ENCODE measurements at regions not wholly inside any gene's neighbourhood (a gene's known extent, or its start where the extent isn't known, plus 50 kb on each side); places are given as distances from the start of the nearest gene placed in this dataset.

DNA sequence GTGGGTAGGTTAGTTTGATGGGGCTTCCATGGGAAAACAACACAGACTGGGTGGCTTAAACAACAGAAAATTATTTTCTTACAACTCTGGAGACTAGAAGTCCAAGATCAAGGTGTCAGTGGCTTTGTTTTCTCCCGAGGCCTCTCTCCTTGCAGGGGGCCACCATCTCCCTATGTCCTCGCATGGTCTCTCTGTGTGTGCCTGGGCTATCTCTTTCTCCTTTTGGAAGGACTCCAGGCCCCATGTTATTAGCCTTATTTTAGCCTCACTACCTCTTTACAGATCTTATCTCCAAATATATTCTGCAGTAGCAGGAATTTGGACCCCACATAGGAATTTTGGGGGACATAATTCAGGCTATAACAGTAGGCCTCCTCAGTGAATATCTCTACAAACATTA lies 372.7 kb upstream of the FAT3 start:
- WGBS (ENCODE audit: low lambda C conversion rate) = 54% methylated on average over 2 of the region's 2 CpGs

DNA sequence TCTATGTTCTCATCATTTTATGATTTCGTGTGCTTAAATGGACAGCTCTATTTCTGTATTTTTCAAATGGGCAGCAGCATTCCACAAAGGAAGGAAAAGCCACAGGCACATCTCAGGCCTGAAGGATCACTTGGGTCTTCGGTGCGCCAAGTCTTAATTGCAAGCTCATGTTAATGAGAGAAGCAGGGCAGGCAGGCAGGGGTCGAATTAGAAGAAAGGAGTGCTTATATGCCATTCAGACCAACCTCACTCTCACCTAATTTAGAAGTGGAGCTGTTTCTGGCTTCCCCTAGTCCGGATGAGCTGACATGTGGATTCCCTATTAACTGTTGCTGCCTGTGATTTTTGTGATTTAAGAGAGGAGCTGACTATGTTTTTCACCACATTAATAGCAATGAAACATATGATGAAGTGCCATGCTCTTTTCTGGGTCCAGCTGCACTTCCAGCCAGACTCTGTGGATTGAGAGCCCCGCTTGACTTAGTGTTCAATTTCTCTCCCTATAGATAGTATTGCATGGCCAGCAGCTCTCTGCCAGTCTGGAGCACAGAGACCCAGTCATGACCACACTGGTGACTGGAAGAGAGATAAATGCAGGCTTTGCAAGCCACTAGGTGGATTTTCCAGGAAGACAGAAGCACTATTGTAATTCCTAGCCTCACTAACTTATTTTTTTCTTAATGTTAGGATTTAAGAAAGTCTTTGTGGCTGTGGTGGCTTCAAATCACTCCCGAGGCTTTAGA lies 373.9 kb upstream of the FAT3 start:
- Histone ChIP-seq H3K9ac (no peak overlapping the region), H3K79me2 (ENCODE audit: insufficient read depth) (no peaks in the 10 kb centered on the region), H3K36me3 (replicated peaks in 1 of 2; ENCODE audit: control insufficient read depth in 1 of 2, insufficient read depth in 2 of 2, low read length in 1 of 2) (no peaks in the 10 kb centered on the region), H3K9me3 (no peaks in the 10 kb centered on the region), H3K4me3 (ENCODE audit: low read depth in 2 of 2, low read length in 1 of 2) (no peak overlapping the region), H3K4me1 (ENCODE audit: control insufficient read depth in 1 of 2, insufficient read depth in 2 of 2, low read depth in 1 of 2, low read length in 1 of 2) (no peaks in the 10 kb centered on the region; a peak in 1 of 4 replicates), H3K27ac (ENCODE audit: low read depth in 2 of 2, low read length in 1 of 2) (no peak overlapping the region), H3K27me3 (ENCODE audit: insufficient read depth) (no peaks in the 10 kb centered on the region), H3K9me2 (no peaks in the 10 kb centered on the region), H4K20me1 (ENCODE audit: insufficient read depth) (no peaks in the 10 kb centered on the region), H2AFZ (ENCODE audit: low read depth) (no peak overlapping the region), H3K4me2 (no peak overlapping the region), H3F3A (replicated peaks; ENCODE audit: insufficient read depth) (no peaks in the 10 kb centered on the region)
- no peak for DNase-seq
- ChIA-PET CTCF (interaction anchor here (0.9 to 1.1 kb wide), 2 partner anchors 13 to 25 kb away, joined by 3 read pairs; no protein-coding TSS in a partner anchor), POLR2A (no interaction called here)
- WGBS (ENCODE audit: low lambda C conversion rate) = 72% methylated on average over 7 of the region's 7 CpGs
- TF ChIP-seq, protein P1, sequence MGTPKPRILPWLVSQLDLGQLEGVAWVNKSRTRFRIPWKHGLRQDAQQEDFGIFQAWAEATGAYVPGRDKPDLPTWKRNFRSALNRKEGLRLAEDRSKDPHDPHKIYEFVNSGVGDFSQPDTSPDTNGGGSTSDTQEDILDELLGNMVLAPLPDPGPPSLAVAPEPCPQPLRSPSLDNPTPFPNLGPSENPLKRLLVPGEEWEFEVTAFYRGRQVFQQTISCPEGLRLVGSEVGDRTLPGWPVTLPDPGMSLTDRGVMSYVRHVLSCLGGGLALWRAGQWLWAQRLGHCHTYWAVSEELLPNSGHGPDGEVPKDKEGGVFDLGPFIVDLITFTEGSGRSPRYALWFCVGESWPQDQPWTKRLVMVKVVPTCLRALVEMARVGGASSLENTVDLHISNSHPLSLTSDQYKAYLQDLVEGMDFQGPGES (IDR thresholded peaks at IDR 0.05; ENCODE audit: low read depth, low read length) = no peak
- TF ChIP-seq, protein P2, sequence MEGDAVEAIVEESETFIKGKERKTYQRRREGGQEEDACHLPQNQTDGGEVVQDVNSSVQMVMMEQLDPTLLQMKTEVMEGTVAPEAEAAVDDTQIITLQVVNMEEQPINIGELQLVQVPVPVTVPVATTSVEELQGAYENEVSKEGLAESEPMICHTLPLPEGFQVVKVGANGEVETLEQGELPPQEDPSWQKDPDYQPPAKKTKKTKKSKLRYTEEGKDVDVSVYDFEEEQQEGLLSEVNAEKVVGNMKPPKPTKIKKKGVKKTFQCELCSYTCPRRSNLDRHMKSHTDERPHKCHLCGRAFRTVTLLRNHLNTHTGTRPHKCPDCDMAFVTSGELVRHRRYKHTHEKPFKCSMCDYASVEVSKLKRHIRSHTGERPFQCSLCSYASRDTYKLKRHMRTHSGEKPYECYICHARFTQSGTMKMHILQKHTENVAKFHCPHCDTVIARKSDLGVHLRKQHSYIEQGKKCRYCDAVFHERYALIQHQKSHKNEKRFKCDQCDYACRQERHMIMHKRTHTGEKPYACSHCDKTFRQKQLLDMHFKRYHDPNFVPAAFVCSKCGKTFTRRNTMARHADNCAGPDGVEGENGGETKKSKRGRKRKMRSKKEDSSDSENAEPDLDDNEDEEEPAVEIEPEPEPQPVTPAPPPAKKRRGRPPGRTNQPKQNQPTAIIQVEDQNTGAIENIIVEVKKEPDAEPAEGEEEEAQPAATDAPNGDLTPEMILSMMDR (IDR thresholded peaks at IDR 0.05) = no peak
- TF ChIP-seq, protein P3, sequence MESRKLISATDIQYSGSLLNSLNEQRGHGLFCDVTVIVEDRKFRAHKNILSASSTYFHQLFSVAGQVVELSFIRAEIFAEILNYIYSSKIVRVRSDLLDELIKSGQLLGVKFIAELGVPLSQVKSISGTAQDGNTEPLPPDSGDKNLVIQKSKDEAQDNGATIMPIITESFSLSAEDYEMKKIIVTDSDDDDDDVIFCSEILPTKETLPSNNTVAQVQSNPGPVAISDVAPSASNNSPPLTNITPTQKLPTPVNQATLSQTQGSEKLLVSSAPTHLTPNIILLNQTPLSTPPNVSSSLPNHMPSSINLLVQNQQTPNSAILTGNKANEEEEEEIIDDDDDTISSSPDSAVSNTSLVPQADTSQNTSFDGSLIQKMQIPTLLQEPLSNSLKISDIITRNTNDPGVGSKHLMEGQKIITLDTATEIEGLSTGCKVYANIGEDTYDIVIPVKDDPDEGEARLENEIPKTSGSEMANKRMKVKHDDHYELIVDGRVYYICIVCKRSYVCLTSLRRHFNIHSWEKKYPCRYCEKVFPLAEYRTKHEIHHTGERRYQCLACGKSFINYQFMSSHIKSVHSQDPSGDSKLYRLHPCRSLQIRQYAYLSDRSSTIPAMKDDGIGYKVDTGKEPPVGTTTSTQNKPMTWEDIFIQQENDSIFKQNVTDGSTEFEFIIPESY (IDR thresholded peaks at IDR 0.05; ENCODE audit: borderline replicate concordance, low read depth) = no peak
- TF ChIP-seq TCF12 (IDR thresholded peaks at IDR 0.05) (no peak), ELF1 (IDR thresholded peaks at IDR 0.05) (no peak), MXI1 (IDR thresholded peaks at IDR 0.05; ENCODE audit: low read depth, low read length) (no peak), SMC3 (IDR thresholded peaks at IDR 0.05; ENCODE audit: low read depth, low read length) (no peak), RXRA (IDR thresholded peaks at IDR 0.05; ENCODE audit: borderline replicate concordance, low read depth) (no peak), GATA2 (CRISPR knock-in tag; IDR thresholded peaks at IDR 0.05) (no peak)
- TF ChIP-seq, protein P4, sequence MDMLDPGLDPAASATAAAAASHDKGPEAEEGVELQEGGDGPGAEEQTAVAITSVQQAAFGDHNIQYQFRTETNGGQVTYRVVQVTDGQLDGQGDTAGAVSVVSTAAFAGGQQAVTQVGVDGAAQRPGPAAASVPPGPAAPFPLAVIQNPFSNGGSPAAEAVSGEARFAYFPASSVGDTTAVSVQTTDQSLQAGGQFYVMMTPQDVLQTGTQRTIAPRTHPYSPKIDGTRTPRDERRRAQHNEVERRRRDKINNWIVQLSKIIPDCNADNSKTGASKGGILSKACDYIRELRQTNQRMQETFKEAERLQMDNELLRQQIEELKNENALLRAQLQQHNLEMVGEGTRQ (IDR thresholded peaks at IDR 0.05; ENCODE audit: borderline replicate concordance, low read depth, low read length) = no peak

More for the DNA sequence above, 372.7 kb upstream of the FAT3 start:
- DNase-seq = no peak
- Histone ChIP-seq H3K36me3 (replicated peaks in 1 of 2; ENCODE audit: control insufficient read depth in 1 of 2, insufficient read depth in 2 of 2, low read length in 1 of 2) (no peaks in the 10 kb centered on the region), H3K9ac (no peak overlapping the region), H3K4me1 (ENCODE audit: control insufficient read depth in 1 of 2, insufficient read depth in 2 of 2, low read depth in 1 of 2, low read length in 1 of 2) (peaks cover 0 to 2% of the 10 kb centered on the region in 2 experiments; a peak in 2 of 4 replicates), H3K4me2 (no peak overlapping the region), H3K9me2 (no peaks in the 10 kb centered on the region), H3K79me2 (ENCODE audit: insufficient read depth) (no peaks in the 10 kb centered on the region), H2AFZ (ENCODE audit: low read depth) (no peak overlapping the region), H3K4me3 (ENCODE audit: low read depth in 2 of 2, low read length in 1 of 2) (no peak overlapping the region), H3F3A (replicated peaks; ENCODE audit: insufficient read depth) (no peaks in the 10 kb centered on the region), H3K27me3 (ENCODE audit: insufficient read depth) (no peaks in the 10 kb centered on the region), H4K20me1 (ENCODE audit: insufficient read depth) (no peaks in the 10 kb centered on the region), H3K9me3 (no peaks in the 10 kb centered on the region), H3K27ac (ENCODE audit: low read depth in 2 of 2, low read length in 1 of 2) (no peak overlapping the region)
- ChIA-PET POLR2A (no interaction called here), CTCF (no interaction called here)
- TF ChIP-seq RCOR1 (IDR thresholded peaks at IDR 0.05; ENCODE audit: low read length) = no peak
- no peak for TF ChIP-seq NRF1 (IDR thresholded peaks at IDR 0.05; ENCODE audit: low read depth, low read length)
- TF ChIP-seq JUND (IDR thresholded peaks at IDR 0.05) = no peak
- TF ChIP-seq, protein P4 (IDR thresholded peaks at IDR 0.05; ENCODE audit: borderline replicate concordance, low read depth, low read length) = no peak
- TF ChIP-seq EZH2phosphoT487 (IDR thresholded peaks at IDR 0.05; ENCODE audit: borderline replicate concordance, low read depth) = no peak
- no peak for TF ChIP-seq TAF1 (IDR thresholded peaks at IDR 0.05; ENCODE audit: borderline replicate concordance, low read depth, low read length)
- TF ChIP-seq GATA2 (CRISPR knock-in tag; IDR thresholded peaks at IDR 0.05) = no peak
- TF ChIP-seq GABPA (IDR thresholded peaks at IDR 0.05; ENCODE audit: low read depth) = no peak
- TF ChIP-seq, protein P5, sequence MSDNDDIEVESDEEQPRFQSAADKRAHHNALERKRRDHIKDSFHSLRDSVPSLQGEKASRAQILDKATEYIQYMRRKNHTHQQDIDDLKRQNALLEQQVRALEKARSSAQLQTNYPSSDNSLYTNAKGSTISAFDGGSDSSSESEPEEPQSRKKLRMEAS (IDR thresholded peaks at IDR 0.05; ENCODE audit: low read depth) = no peak
- TF ChIP-seq RFX5 (IDR thresholded peaks at IDR 0.05; ENCODE audit: low read length) = no peak
- no peak for TF ChIP-seq NFIC (IDR thresholded peaks at IDR 0.05; ENCODE audit: borderline replicate concordance)
- TF ChIP-seq, protein P1 (IDR thresholded peaks at IDR 0.05; ENCODE audit: low read depth, low read length) = no peak
- no peak for TF ChIP-seq MEF2A (IDR thresholded peaks at IDR 0.05; ENCODE audit: borderline replicate concordance, low read depth)
- no peak for TF ChIP-seq RXRA (IDR thresholded peaks at IDR 0.05; ENCODE audit: borderline replicate concordance, low read depth)
- TF ChIP-seq CHD2 (IDR thresholded peaks at IDR 0.05; ENCODE audit: low read length, partially characterized antibody) = no peak

Data from SK-N-SH (cell line).